MCF 10A (cell line): ENCODE measurements at regions not wholly inside any gene's neighbourhood (a gene's known extent, or its start where the extent isn't known, plus 50 kb on each side); places are given as distances from the start of the nearest gene placed in this dataset.

Source experiments
- BruUV-seq: library from RNA; stranded (reverse); fragments of 400-500 nt; replicated peaks from 2 replicates; lab custom pipeline; 2021; lab: Mats Ljungman, UMichigan
- CTCF ChIA-PET: fragments of 300-600 bp; sonication (Branson Sonifier 250); formaldehyde crosslinking; extraction: SDS; loops from one replicate; lab custom pipeline; 2021; ENCODE audit warnings: antibody characterized with exemption, inconsistent platforms; lab: Yijun Ruan, JAX
- POLR2A ChIA-PET: fragments of 300-600, 350-650 bp; sonication (Branson Sonifier 250); formaldehyde crosslinking; extraction: SDS; loops from one replicate; lab custom pipeline; 2020; ENCODE audit warnings: antibody characterized with exemption, inconsistent platforms; lab: Yijun Ruan, JAX
- DNase-seq: peaks from one replicate; pipeline ENCODE4 v3.0.0-alpha.2; 2018; ENCODE audit not compliant: unreplicated experiment
- H3K27ac Mint-ChIP-seq: one replicate; pipeline ENCODE4 v1.8.0; 2022; ENCODE audit warnings: mild to moderate bottlenecking, low read depth, mixed read lengths; ENCODE audit not compliant: unreplicated experiment
- H3K27me3 Mint-ChIP-seq: one replicate; pipeline ENCODE4 v1.8.0; 2022; ENCODE audit warnings: mixed read lengths; ENCODE audit not compliant: insufficient read depth, unreplicated experiment
- H3K36me3 Mint-ChIP-seq: one replicate; pipeline ENCODE4 v1.8.0; 2022; ENCODE audit warnings: mild to moderate bottlenecking, moderate library complexity, mixed read lengths; ENCODE audit not compliant: insufficient read depth, unreplicated experiment
- H3K4me1 Mint-ChIP-seq: one replicate; pipeline ENCODE4 v1.8.0; 2022; ENCODE audit warnings: mixed read lengths; ENCODE audit not compliant: insufficient read depth, unreplicated experiment
- H3K4me3 Mint-ChIP-seq: one replicate; pipeline ENCODE4 v1.8.0; 2022; ENCODE audit warnings: mild to moderate bottlenecking, moderate library complexity, mixed read lengths; ENCODE audit not compliant: unreplicated experiment
- H3K9me3 Mint-ChIP-seq: one replicate; pipeline ENCODE4 v1.8.0; 2022; ENCODE audit warnings: mixed read lengths; ENCODE audit not compliant: unreplicated experiment
- intact Hi-C: fragments of 100-400 bp; cut with micrococcal nuclease; formaldehyde crosslinking; loops from 2 replicates; pipeline ENCODE4 v1.14.1; 2022
- TF ChIP-seq, protein P1 (sequence below): fragments of 200-600 bp; IDR thresholded peaks from one replicate; pipeline ENCODE4 v1.8.0; 2022; ENCODE audit warnings: antibody characterized with exemption, mild to moderate bottlenecking; ENCODE audit not compliant: unreplicated experiment

- CTCF ChIA-PET = interaction anchor here (0.7 to 2.3 kb wide), 7 partner anchors 10 to 204 kb away, joined by 3 to 11 read pairs (median 5); no protein-coding TSS in a partner anchor
- POLR2A ChIA-PET = interaction anchor here (0.6 to 1.8 kb wide), 4 partner anchors 11 to 37 kb away, joined by 3 to 6 read pairs (median 5); no protein-coding TSS in a partner anchor
- H3K9me3 Mint-ChIP-seq = no peaks in the 10 kb centered on the region
- peak; percentile 88 for DNase-seq
- no TSS peak for BruUV-seq
- peaks cover 13% of the 10 kb centered on the region for H3K4me1 Mint-ChIP-seq
- no peaks in the 10 kb centered on the region for H3K27me3 Mint-ChIP-seq
- TF ChIP-seq, protein P1, sequence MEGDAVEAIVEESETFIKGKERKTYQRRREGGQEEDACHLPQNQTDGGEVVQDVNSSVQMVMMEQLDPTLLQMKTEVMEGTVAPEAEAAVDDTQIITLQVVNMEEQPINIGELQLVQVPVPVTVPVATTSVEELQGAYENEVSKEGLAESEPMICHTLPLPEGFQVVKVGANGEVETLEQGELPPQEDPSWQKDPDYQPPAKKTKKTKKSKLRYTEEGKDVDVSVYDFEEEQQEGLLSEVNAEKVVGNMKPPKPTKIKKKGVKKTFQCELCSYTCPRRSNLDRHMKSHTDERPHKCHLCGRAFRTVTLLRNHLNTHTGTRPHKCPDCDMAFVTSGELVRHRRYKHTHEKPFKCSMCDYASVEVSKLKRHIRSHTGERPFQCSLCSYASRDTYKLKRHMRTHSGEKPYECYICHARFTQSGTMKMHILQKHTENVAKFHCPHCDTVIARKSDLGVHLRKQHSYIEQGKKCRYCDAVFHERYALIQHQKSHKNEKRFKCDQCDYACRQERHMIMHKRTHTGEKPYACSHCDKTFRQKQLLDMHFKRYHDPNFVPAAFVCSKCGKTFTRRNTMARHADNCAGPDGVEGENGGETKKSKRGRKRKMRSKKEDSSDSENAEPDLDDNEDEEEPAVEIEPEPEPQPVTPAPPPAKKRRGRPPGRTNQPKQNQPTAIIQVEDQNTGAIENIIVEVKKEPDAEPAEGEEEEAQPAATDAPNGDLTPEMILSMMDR = no peak
- intact Hi-C loops = no loop called here
- no peak overlapping the region for H3K27ac Mint-ChIP-seq
- H3K36me3 Mint-ChIP-seq = no peaks in the 10 kb centered on the region
- H3K4me3 Mint-ChIP-seq = no peak overlapping the region
These were observed 122.6 kb upstream of the PPP2R5A start for GRCh38 chr1:212162635-212163034.

- no peaks in the 10 kb centered on the region for H3K36me3 Mint-ChIP-seq
- no peaks in the 10 kb centered on the region for H3K9me3 Mint-ChIP-seq
- H3K4me3 Mint-ChIP-seq = no peak overlapping the region
- intact Hi-C loops = no loop called here
- CTCF ChIA-PET = interaction anchor here (0.6 to 1.7 kb wide), 4 partner anchors 13 to 150 kb away, joined by 3 to 8 read pairs (median 4); no protein-coding TSS in a partner anchor
- H3K4me1 Mint-ChIP-seq = peaks cover 13% of the 10 kb centered on the region
- H3K27me3 Mint-ChIP-seq = no peaks in the 10 kb centered on the region
- no peak for DNase-seq
- no peak overlapping the region for H3K27ac Mint-ChIP-seq
- POLR2A ChIA-PET = interaction anchor here (1.0 kb wide), 1 partner anchor 93 kb away, joined by 3 read pairs; no protein-coding TSS in a partner anchor
- TF ChIP-seq, protein P1 = no peak
- BruUV-seq = no TSS peak
These were observed 120.9 kb upstream of the PPP2R5A start for GRCh38 chr1:212164095-212164872.

GRCh38 chr1:212166244-212166643, 119.0 kb upstream of the PPP2R5A start:
- ChIA-PET POLR2A (interaction anchor here (0.6 to 1.2 kb wide), 5 partner anchors 10 to 19 kb away, joined by 3 to 4 read pairs (median 3); no protein-coding TSS in a partner anchor), CTCF (interaction anchor here (1.8 kb wide), 1 partner anchor 23 kb away, joined by 4 read pairs; no protein-coding TSS in a partner anchor)
- TF ChIP-seq, protein P1 = no peak
- H3K4me1 Mint-ChIP-seq = peaks cover 11% of the 10 kb centered on the region
- H3K36me3 Mint-ChIP-seq = no peaks in the 10 kb centered on the region
- H3K4me3 Mint-ChIP-seq = no peak overlapping the region
- no peak overlapping the region for H3K27ac Mint-ChIP-seq
- H3K27me3 Mint-ChIP-seq = no peaks in the 10 kb centered on the region
- H3K9me3 Mint-ChIP-seq = no peaks in the 10 kb centered on the region
- no TSS peak for BruUV-seq
- no peak for DNase-seq
- intact Hi-C loops = no loop called here

DNA sequence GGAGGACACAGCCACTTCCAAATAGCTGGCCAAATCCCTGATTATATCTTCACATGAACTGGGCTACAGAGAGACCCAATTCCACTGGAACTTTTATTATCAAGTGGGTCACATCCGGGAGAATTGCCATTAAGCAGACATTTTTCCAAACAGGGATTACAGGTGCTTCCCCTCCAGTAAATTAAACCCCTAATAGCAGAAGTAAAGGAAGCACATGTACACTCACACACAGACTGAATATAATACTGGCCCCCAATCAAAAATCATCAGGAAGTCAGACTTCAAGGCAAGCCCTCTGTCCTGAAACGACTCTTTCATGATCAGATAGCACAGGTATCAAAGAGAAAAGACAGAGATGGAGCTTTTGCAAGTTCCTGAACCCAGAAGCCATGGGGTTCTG, 118.6 kb upstream of the PPP2R5A start:
- POLR2A ChIA-PET = interaction anchor here (0.6 to 1.2 kb wide), 6 partner anchors 10 to 439 kb away, joined by 3 to 4 read pairs (median 3); no protein-coding TSS in a partner anchor

More for the DNA sequence above, 118.6 kb upstream of the PPP2R5A start:
- Mint-ChIP-seq H3K27ac (no peak overlapping the region), H3K4me3 (no peak overlapping the region), H3K36me3 (no peaks in the 10 kb centered on the region), H3K27me3 (no peaks in the 10 kb centered on the region), H3K4me1 (peaks cover 7% of the 10 kb centered on the region), H3K9me3 (no peaks in the 10 kb centered on the region)
- BruUV-seq = no TSS peak
- CTCF ChIA-PET = interaction anchor here (1.8 kb wide), 1 partner anchor 23 kb away, joined by 4 read pairs; no protein-coding TSS in a partner anchor
- TF ChIP-seq, protein P1 = no peak
- no peak for DNase-seq
- intact Hi-C loops = no loop called here
